Activated B cell treated with CpG ODN at 0.5 μM for 24 hours (primary cell): ENCODE measurements at regions not wholly inside any gene's neighbourhood (a gene's known extent, or its start where the extent isn't known, plus 50 kb on each side); places are given as distances from the start of the nearest gene placed in this dataset.
"Not testable (repeated sequence)": the region's sequence is repeated elsewhere in the genome, so short reads cannot be mapped to it uniquely, and the experiment has no call there.

ENCODE experiments used
- ATAC-seq: fragments of 200-7000 bp; cut with Tn5 transposase; one replicate; pipeline ENCODE4 v1.10.0; 2021; ENCODE audit warnings: low read depth, mild to moderate bottlenecking, moderate library complexity
- CTCF ChIA-PET: fragments of 350-600 bp; sonication (Branson Sonifier 250); formaldehyde crosslinking; loops from one replicate; lab custom pipeline; 2021; ENCODE audit warnings: antibody characterized with exemption; lab: Charles Lee
- POLR2A ChIA-PET: fragments of 350-600 bp; sonication (Branson Sonifier 250); formaldehyde crosslinking; loops from one replicate; lab custom pipeline; 2021; ENCODE audit warnings: antibody characterized with exemption; lab: Charles Lee
- DNase-seq: peaks from one replicate; pipeline ENCODE4 v3.0.0; 2022
- H3K27ac Mint-ChIP-seq: one replicate; pipeline ENCODE4 v1.8.0; 2020; ENCODE audit warnings: mixed read lengths
- H3K27me3 Mint-ChIP-seq: one replicate; pipeline ENCODE4 v1.8.0; 2021; ENCODE audit warnings: mixed read lengths
- H3K36me3 Mint-ChIP-seq: one replicate; pipeline ENCODE4 v1.8.0; 2021; ENCODE audit warnings: low read depth, mixed read lengths
- H3K4me1 Mint-ChIP-seq: one replicate; pipeline ENCODE4 v1.8.0; 2021; ENCODE audit warnings: mixed read lengths
- H3K4me3 Mint-ChIP-seq: one replicate; pipeline ENCODE4 v1.8.0; 2020; ENCODE audit warnings: mild to moderate bottlenecking, mixed read lengths
- H3K9me3 Mint-ChIP-seq: one replicate; pipeline ENCODE4 v1.8.0; 2020; ENCODE audit warnings: mixed read lengths
- intact Hi-C: fragments of 100-400 bp; cut with micrococcal nuclease; formaldehyde crosslinking; loops from one replicate; pipeline ENCODE4 v1.15.1; 2024
- TF ChIP-seq, protein P1 (sequence below): fragments of 200-600 bp; IDR thresholded peaks from one replicate; pipeline ENCODE4 v1.8.0; 2022; ENCODE audit warnings: antibody characterized with exemption, mild to moderate bottlenecking

DNA sequence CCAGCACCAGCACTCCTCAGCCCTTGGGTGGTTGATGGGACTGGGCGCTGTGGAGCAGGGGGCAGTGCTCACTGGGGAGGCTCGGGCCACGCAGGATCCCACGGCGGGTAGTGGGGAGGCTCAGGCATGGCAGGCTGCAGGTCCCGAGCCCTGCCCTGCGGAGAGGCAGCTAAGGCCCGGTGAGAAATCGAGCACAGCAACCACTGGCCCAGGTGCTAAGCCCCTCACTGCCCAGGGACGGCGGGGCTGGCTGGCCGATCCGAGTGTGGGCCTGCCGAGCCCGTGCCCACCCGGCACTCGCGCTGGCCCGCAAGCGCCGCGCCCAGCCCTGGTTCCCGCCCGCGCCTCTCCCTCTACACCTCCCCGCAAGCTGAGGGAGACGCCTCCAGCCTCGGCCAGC, 56.0 kb upstream of the ZNF195 start:
- intact Hi-C loops = no loop called here
- H3K27me3 Mint-ChIP-seq = peaks cover 11% of the 10 kb centered on the region
- no peaks in the 10 kb centered on the region for H3K9me3 Mint-ChIP-seq
- no peak overlapping the region for H3K27ac Mint-ChIP-seq
- no peak overlapping the region for H3K4me3 Mint-ChIP-seq
- H3K4me1 Mint-ChIP-seq = no peaks in the 10 kb centered on the region
- TF ChIP-seq, protein P1, sequence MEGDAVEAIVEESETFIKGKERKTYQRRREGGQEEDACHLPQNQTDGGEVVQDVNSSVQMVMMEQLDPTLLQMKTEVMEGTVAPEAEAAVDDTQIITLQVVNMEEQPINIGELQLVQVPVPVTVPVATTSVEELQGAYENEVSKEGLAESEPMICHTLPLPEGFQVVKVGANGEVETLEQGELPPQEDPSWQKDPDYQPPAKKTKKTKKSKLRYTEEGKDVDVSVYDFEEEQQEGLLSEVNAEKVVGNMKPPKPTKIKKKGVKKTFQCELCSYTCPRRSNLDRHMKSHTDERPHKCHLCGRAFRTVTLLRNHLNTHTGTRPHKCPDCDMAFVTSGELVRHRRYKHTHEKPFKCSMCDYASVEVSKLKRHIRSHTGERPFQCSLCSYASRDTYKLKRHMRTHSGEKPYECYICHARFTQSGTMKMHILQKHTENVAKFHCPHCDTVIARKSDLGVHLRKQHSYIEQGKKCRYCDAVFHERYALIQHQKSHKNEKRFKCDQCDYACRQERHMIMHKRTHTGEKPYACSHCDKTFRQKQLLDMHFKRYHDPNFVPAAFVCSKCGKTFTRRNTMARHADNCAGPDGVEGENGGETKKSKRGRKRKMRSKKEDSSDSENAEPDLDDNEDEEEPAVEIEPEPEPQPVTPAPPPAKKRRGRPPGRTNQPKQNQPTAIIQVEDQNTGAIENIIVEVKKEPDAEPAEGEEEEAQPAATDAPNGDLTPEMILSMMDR = no peak
- POLR2A ChIA-PET = no interaction called here
- CTCF ChIA-PET = no interaction called here
- DNase-seq = no peak
- no peak for ATAC-seq
- no peaks in the 10 kb centered on the region for H3K36me3 Mint-ChIP-seq

DNA sequence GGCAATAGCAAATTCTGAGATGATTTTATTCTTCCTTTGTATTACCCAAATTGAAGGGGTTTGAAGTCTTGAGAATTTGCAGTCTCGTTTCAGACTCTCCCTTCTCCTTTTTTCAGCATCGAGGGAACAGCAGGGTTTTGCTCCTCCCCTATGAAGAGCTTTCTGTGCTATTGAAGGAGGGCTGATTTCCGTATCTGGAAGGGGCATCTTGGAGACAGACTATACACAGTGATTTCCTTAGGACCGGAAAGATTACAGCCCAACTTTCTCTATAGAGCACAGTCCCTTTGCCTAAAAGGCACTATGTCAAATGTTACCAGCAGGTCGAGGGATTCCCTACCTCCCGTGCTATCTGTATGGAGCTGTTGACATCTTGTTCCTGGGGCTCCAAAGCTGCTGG, 50.2 kb upstream of the ZNF195 start:
- ATAC-seq, DNase-seq, CTCF ChIA-PET, H3K27ac Mint-ChIP-seq, H3K4me3 Mint-ChIP-seq, intact Hi-C loops, H3K9me3 Mint-ChIP-seq, H3K36me3 Mint-ChIP-seq, H3K4me1 Mint-ChIP-seq, POLR2A ChIA-PET: not testable (repeated sequence)
- H3K27me3 Mint-ChIP-seq = peaks cover 17% of the 10 kb centered on the region
